WTC11 (cell line): ENCODE measurements at regions not wholly inside any gene's neighbourhood (a gene's known extent, or its start where the extent isn't known, plus 50 kb on each side); places are given as distances from the start of the nearest gene placed in this dataset.

Source experiments
- ATAC-seq: fragments of 200-7000 bp; cut with Tn5 transposase; 2 replicates; pipeline ENCODE4 v1.10.0; 2021; ENCODE audit warnings: mild to moderate bottlenecking, moderate library complexity
- CTCF ChIA-PET: fragments of 300-600 bp; sonication (Branson Sonifier 250); formaldehyde crosslinking; loops from one replicate; lab custom pipeline; 2021; ENCODE audit warnings: antibody characterized with exemption; lab: Charles Lee
- POLR2A ChIA-PET: fragments of 350-600 bp; sonication (Branson Sonifier 250); formaldehyde crosslinking; loops from one replicate; lab custom pipeline; 2021; ENCODE audit warnings: antibody characterized with exemption; lab: Charles Lee
- DNase-seq: peaks from one replicate; pipeline ENCODE4 v3.0.0; 2021; ENCODE audit warnings: low spot score
- H3K27ac Mint-ChIP-seq: 2 replicates; pipeline ENCODE4 v1.8.0; 2021; ENCODE audit warnings: mixed read lengths
- H3K27me3 Mint-ChIP-seq: 2 replicates; pipeline ENCODE4 v1.8.0; 2021; ENCODE audit warnings: low read depth, mild to moderate bottlenecking, moderate library complexity, mixed read lengths
- H3K36me3 Mint-ChIP-seq: 2 replicates; pipeline ENCODE4 v1.8.0; 2021; ENCODE audit warnings: mixed read lengths
- H3K4me1 Mint-ChIP-seq: 2 replicates; pipeline ENCODE4 v1.8.0; 2022; ENCODE audit warnings: mixed read lengths
- H3K4me3 Mint-ChIP-seq: 2 replicates; pipeline ENCODE4 v1.8.0; 2021; ENCODE audit warnings: mild to moderate bottlenecking, moderate library complexity, mixed read lengths
- H3K9me3 Mint-ChIP-seq: 2 replicates; pipeline ENCODE4 v1.8.0; 2021; ENCODE audit warnings: mixed read lengths
- AR ChIP-seq: fragments of 250-450 bp; sonication (Bioruptor Pico); IDR thresholded peaks from 2 replicates; pipeline ENCODE4 v1.9.0; 2021; ENCODE audit warnings: mild to moderate bottlenecking
- ATF1 ChIP-seq: sonication (generic); formaldehyde crosslinking; IDR thresholded peaks from 2 replicates; pipeline ENCODE4 v1.8.1; 2023; ENCODE audit warnings: mild to moderate bottlenecking, moderate library complexity, missing genetic modification reagents
- EMX1 ChIP-seq: fragments of 250-450 bp; sonication (Bioruptor Pico); IDR thresholded peaks from 2 replicates; pipeline ENCODE4 v1.8.0; 2021; ENCODE audit warnings: mild to moderate bottlenecking
- FOXK1 ChIP-seq: sonication (generic); formaldehyde crosslinking; IDR thresholded peaks from 2 replicates; pipeline ENCODE4 v1.8.0; 2022; ENCODE audit warnings: mild to moderate bottlenecking, moderate library complexity, missing genetic modification reagents
- GRHL2 ChIP-seq: fragments of 250-450 bp; sonication (Bioruptor Pico); IDR thresholded peaks from 2 replicates; pipeline ENCODE4 v1.8.0; 2022; ENCODE audit warnings: mild to moderate bottlenecking, moderate library complexity; ENCODE audit not compliant: insufficient replicate concordance, severe bottlenecking
- KAT7 ChIP-seq: sonication (generic); formaldehyde crosslinking; IDR thresholded peaks from 2 replicates; pipeline ENCODE4 v1.8.1; 2023; ENCODE audit warnings: missing genetic modification reagents, mild to moderate bottlenecking, borderline replicate concordance
- MLX ChIP-seq: sonication (generic); formaldehyde crosslinking; IDR thresholded peaks from 2 replicates; pipeline ENCODE4 v1.8.1; 2023; ENCODE audit warnings: mild to moderate bottlenecking, missing genetic modification reagents, moderate library complexity
- MYBL2 ChIP-seq: sonication (generic); formaldehyde crosslinking; IDR thresholded peaks from 2 replicates; pipeline ENCODE4 v1.8.1; 2023; ENCODE audit warnings: mild to moderate bottlenecking, moderate library complexity, missing genetic modification reagents
- NR2C2 ChIP-seq: sonication (generic); formaldehyde crosslinking; IDR thresholded peaks from 2 replicates; pipeline ENCODE4 v1.8.0; 2022; ENCODE audit warnings: mild to moderate bottlenecking, missing genetic modification reagents
- OVOL2 ChIP-seq: fragments of 250-450 bp; sonication (Bioruptor Pico); IDR thresholded peaks from 2 replicates; pipeline ENCODE4 v1.9.0; 2021; ENCODE audit warnings: mild to moderate bottlenecking, borderline replicate concordance
- RELA ChIP-seq: sonication (generic); formaldehyde crosslinking; IDR thresholded peaks from 2 replicates; pipeline ENCODE4 v1.8.1; 2022; ENCODE audit warnings: missing genetic modification reagents, mild to moderate bottlenecking, borderline replicate concordance
- SMAD3 ChIP-seq: sonication (generic); formaldehyde crosslinking; IDR thresholded peaks from 2 replicates; pipeline ENCODE4 v1.8.0; 2022; ENCODE audit warnings: missing genetic modification reagents, mild to moderate bottlenecking, borderline replicate concordance
- SMAD4 ChIP-seq: sonication (generic); formaldehyde crosslinking; IDR thresholded peaks from 2 replicates; pipeline ENCODE4 v1.8.0; 2022; ENCODE audit warnings: mild to moderate bottlenecking, missing genetic modification reagents
- SOX15 ChIP-seq: fragments of 250-450 bp; sonication (Bioruptor Pico); IDR thresholded peaks from 2 replicates; pipeline ENCODE4 v1.9.0; 2021; ENCODE audit warnings: mild to moderate bottlenecking
- STAT6 ChIP-seq: sonication (generic); formaldehyde crosslinking; conservative IDR thresholded peaks from 2 replicates; pipeline ENCODE4 v1.8.1; 2023; ENCODE audit warnings: mild to moderate bottlenecking, low read depth, missing genetic modification reagents, moderate library complexity
- TEAD4 ChIP-seq: sonication (generic); formaldehyde crosslinking; IDR thresholded peaks from 2 replicates; pipeline ENCODE4 v1.8.0; 2022; ENCODE audit warnings: mild to moderate bottlenecking, missing genetic modification reagents
- ZNF232 ChIP-seq: sonication (generic); formaldehyde crosslinking; IDR thresholded peaks from 2 replicates; pipeline ENCODE4 v1.8.0; 2022; ENCODE audit warnings: mild to moderate bottlenecking, missing genetic modification reagents
- ZNF396 ChIP-seq: fragments of 250-450 bp; sonication (Bioruptor Pico); IDR thresholded peaks from 2 replicates; pipeline ENCODE4 v1.8.0; 2021; ENCODE audit warnings: mild to moderate bottlenecking, moderate library complexity, borderline replicate concordance
- TF ChIP-seq, protein P1 (sequence below): fragments of 250-450 bp; sonication (Bioruptor Pico); conservative IDR thresholded peaks from 2 replicates; pipeline ENCODE4 v1.9.0; 2021; ENCODE audit warnings: mild to moderate bottlenecking
- TF ChIP-seq, protein P2 (sequence below): sonication (generic); formaldehyde crosslinking; conservative IDR thresholded peaks from 2 replicates; pipeline ENCODE4 v1.8.1; 2022; ENCODE audit warnings: mild to moderate bottlenecking, missing genetic modification reagents
- TF ChIP-seq, protein P3 (sequence below): fragments of 250-450 bp; sonication (Bioruptor Pico); IDR thresholded peaks from 2 replicates; pipeline ENCODE4 v1.9.0; 2021; ENCODE audit warnings: mild to moderate bottlenecking, borderline replicate concordance

DNA sequence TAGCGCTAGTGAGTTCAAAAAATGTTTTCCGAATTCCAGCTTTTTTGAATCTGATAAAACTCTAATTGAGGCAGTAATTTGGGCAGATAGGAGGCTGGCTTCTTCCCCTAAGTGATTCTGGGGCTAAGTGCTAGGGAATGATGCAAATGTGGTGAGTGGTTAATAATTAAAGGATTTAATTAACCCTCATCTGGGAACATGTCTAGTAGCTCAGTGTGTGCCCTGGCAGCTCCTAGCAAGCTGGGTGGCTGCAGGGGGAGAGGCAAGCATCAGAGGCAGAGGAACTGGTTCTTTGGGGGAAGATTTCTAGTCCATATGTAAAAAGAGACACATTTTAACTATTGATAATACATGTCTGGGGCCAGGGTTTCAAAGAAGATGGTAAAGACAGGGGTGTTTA is 354.5 kb downstream of the WDR11 start (continued):
- no peak for TF ChIP-seq ZNF396 (CRISPR knock-in tag)
- TF ChIP-seq, protein P1, sequence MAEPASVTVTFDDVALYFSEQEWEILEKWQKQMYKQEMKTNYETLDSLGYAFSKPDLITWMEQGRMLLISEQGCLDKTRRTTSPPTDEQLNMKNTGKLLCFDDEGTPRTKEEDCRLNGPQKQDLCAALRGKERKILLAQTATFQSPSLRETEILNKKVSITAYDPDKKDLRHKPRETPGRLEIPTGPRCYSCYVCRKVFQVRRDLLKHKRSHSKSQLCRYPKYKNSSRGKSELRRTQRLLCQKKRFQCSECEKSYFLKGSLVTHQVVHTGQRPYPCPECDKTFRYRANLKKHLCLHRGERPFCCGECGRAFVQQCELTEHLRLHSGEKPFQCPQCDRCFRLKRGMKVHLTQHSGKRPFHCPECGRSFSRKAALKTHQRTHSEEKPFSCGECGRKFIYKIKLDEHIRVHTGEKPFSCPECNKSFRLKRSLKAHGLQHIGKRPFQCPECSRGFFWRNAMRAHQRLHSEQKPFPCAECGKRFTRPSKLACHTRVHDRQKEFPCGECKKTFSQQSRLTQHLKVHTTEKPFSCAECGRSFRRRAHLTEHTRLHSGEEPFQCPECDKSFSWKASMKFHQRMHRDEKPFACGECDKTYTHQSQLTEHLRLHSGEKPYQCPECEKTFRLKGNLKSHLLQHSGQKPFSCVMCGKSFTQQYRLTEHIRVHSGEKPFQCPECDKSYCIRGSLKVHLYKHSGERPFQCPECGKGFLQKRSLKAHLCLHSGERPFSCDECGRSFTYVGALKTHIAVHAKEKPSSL (CRISPR knock-in tag) = no peak
- TF ChIP-seq ATF1 = no peak
- no peak for TF ChIP-seq EMX1 (CRISPR knock-in tag)
- TF ChIP-seq SMAD4 (CRISPR knock-in tag) = no peak
- TF ChIP-seq, protein P2, sequence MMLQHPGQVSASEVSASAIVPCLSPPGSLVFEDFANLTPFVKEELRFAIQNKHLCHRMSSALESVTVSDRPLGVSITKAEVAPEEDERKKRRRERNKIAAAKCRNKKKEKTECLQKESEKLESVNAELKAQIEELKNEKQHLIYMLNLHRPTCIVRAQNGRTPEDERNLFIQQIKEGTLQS (CRISPR knock-in tag) = no peak
- TF ChIP-seq MLX = no peak

- no peaks in the 10 kb centered on the region for H3K4me1 Mint-ChIP-seq
- POLR2A ChIA-PET = no interaction called here
- H3K4me3 Mint-ChIP-seq = no peak overlapping the region
- no peak overlapping the region for H3K27ac Mint-ChIP-seq
- CTCF ChIA-PET = interaction anchor here (1.2 kb wide), 1 partner anchor 269 kb away, joined by 3 read pairs; no protein-coding TSS in a partner anchor
- ATAC-seq (no peak), DNase-seq (no peak)
- TF ChIP-seq SOX15 (no peak), STAT6 (no peak), OVOL2 (CRISPR knock-in tag) (no peak)
- H3K27me3 Mint-ChIP-seq = no peaks in the 10 kb centered on the region; the same call in 1 of the 2 replicates
- H3K9me3 Mint-ChIP-seq = peaks cover 3% of the 10 kb centered on the region; the same call in 1 of the 2 replicates
- no peaks in the 10 kb centered on the region for H3K36me3 Mint-ChIP-seq
Observed at GRCh38 chr10:121211446-121211845, 360.3 kb downstream of the WDR11 start.

DNA sequence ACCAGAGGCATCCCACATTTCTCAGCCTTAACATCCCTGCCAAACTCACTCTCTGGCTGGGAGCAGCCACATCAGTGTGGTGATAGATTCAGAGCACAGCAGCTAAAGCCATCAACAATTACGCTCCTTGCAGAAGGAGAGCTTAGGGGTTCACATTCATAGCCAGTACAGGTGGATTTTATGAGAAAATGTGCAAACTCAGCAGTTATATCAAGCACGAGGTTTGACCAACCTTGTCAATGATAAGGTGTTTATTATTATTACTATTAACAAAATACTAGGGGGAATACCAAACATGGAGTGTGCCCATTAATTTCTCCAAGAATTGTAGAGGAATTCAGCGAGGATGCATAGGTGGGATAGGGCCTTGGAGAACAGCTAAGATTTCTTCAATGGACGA is 362.3 kb downstream of the WDR11 start:
- no peak overlapping the region for H3K4me3 Mint-ChIP-seq
- ATAC-seq (no peak), DNase-seq (no peak)
- CTCF ChIA-PET = no interaction called here
- no peak overlapping the region for H3K27ac Mint-ChIP-seq
- no peaks in the 10 kb centered on the region for H3K27me3 Mint-ChIP-seq
- no peaks in the 10 kb centered on the region for H3K36me3 Mint-ChIP-seq
- POLR2A ChIA-PET = no interaction called here
- peaks cover 3% of the 10 kb centered on the region; the same call in 1 of the 2 replicates for H3K9me3 Mint-ChIP-seq
- no peaks in the 10 kb centered on the region; the same call in 1 of the 2 replicates for H3K4me1 Mint-ChIP-seq
- TF ChIP-seq NR2C2 = no peak
- TF ChIP-seq, protein P3, sequence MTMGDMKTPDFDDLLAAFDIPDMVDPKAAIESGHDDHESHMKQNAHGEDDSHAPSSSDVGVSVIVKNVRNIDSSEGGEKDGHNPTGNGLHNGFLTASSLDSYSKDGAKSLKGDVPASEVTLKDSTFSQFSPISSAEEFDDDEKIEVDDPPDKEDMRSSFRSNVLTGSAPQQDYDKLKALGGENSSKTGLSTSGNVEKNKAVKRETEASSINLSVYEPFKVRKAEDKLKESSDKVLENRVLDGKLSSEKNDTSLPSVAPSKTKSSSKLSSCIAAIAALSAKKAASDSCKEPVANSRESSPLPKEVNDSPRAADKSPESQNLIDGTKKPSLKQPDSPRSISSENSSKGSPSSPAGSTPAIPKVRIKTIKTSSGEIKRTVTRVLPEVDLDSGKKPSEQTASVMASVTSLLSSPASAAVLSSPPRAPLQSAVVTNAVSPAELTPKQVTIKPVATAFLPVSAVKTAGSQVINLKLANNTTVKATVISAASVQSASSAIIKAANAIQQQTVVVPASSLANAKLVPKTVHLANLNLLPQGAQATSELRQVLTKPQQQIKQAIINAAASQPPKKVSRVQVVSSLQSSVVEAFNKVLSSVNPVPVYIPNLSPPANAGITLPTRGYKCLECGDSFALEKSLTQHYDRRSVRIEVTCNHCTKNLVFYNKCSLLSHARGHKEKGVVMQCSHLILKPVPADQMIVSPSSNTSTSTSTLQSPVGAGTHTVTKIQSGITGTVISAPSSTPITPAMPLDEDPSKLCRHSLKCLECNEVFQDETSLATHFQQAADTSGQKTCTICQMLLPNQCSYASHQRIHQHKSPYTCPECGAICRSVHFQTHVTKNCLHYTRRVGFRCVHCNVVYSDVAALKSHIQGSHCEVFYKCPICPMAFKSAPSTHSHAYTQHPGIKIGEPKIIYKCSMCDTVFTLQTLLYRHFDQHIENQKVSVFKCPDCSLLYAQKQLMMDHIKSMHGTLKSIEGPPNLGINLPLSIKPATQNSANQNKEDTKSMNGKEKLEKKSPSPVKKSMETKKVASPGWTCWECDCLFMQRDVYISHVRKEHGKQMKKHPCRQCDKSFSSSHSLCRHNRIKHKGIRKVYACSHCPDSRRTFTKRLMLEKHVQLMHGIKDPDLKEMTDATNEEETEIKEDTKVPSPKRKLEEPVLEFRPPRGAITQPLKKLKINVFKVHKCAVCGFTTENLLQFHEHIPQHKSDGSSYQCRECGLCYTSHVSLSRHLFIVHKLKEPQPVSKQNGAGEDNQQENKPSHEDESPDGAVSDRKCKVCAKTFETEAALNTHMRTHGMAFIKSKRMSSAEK (CRISPR knock-in tag) = no peak
- no peak for TF ChIP-seq AR
- TF ChIP-seq KAT7 = no peak
- TF ChIP-seq, protein P2 (CRISPR knock-in tag) = no peak
- TF ChIP-seq ZNF232 (CRISPR knock-in tag) = no peak
- TF ChIP-seq RELA = no peak
- no peak for TF ChIP-seq SMAD3
- TF ChIP-seq FOXK1 (CRISPR knock-in tag) = no peak
- TF ChIP-seq GRHL2 (CRISPR knock-in tag) = no peak
- TF ChIP-seq SMAD4 (CRISPR knock-in tag) = no peak
- TF ChIP-seq TEAD4 (CRISPR knock-in tag) = no peak
- TF ChIP-seq MYBL2 (CRISPR knock-in tag) = no peak
